Stimulated activated CD4-positive, alpha-beta T cell treated with anti-CD3 and anti-CD28 coated beads, Interleukin-2, amount 100 ng/mL, for 4 hours (primary cell): ENCODE measurements at regions not wholly inside any gene's neighbourhood (a gene's known extent, or its start where the extent isn't known, plus 50 kb on each side); places are given as distances from the start of the nearest gene placed in this dataset.

Source experiments
- DNase-seq: peaks from one replicate; pipeline ENCODE4 v3.0.0-alpha.2; 2020; ENCODE audit warnings: low read depth

GRCh38 chr3:5618170-5618569 is 430.7 kb downstream of the EDEM1 start:
- no peak for DNase-seq

- no peak for DNase-seq
Measured at GRCh38 chr3:5630406-5630805, 442.9 kb downstream of the EDEM1 start.

- no peak for DNase-seq
Measured at GRCh38 chr3:5633960-5634359, 446.5 kb downstream of the EDEM1 start.

GRCh38 chr3:5634411-5634810 is 446.9 kb downstream of the EDEM1 start:
- DNase-seq, result no peak

- no peak for DNase-seq
Measured at GRCh38 chr3:5635746-5636145, 448.2 kb downstream of the EDEM1 start.

- no peak for DNase-seq
Measured at GRCh38 chr3:5638550-5638949, 451.0 kb downstream of the EDEM1 start.

- DNase-seq, result no peak
Measured at GRCh38 chr3:5644773-5645670, 457.5 kb downstream of the EDEM1 start.

- no peak for DNase-seq
Measured at GRCh38 chr3:5645692-5646410, 458.3 kb downstream of the EDEM1 start.

GRCh38 chr3:5650303-5650702 is 462.8 kb downstream of the EDEM1 start:
- DNase-seq, result no peak

- no peak for DNase-seq
Measured at GRCh38 chr3:5651351-5651750, 463.8 kb downstream of the EDEM1 start.

GRCh38 chr3:5653426-5654143 is 466.1 kb downstream of the EDEM1 start:
- DNase-seq, result no peak

- no peak for DNase-seq
Measured at GRCh38 chr3:5657106-5657505, 469.6 kb downstream of the EDEM1 start.

GRCh38 chr3:5663601-5664000 is 476.1 kb downstream of the EDEM1 start:
- DNase-seq, result no peak

GRCh38 chr3:5666455-5666854 is 478.9 kb downstream of the EDEM1 start:
- DNase-seq, result no peak

GRCh38 chr3:5673521-5673920 is 486.0 kb downstream of the EDEM1 start:
- no peak for DNase-seq

GRCh38 chr3:5675319-5675718 is 487.8 kb downstream of the EDEM1 start:
- no peak for DNase-seq

GRCh38 chr3:5677555-5677954 is 490.0 kb downstream of the EDEM1 start:
- no peak for DNase-seq

GRCh38 chr3:5678248-5678647 is 490.7 kb downstream of the EDEM1 start:
- DNase-seq, result no peak

- DNase-seq, result no peak
Measured at GRCh38 chr3:5678844-5679243, 491.3 kb downstream of the EDEM1 start.

- no peak for DNase-seq
Measured at GRCh38 chr3:5687230-5687629, 499.7 kb downstream of the EDEM1 start.

- DNase-seq, result no peak
Measured at GRCh38 chr3:5690490-5690889, 503.0 kb downstream of the EDEM1 start.

GRCh38 chr3:5690904-5691532 is 503.5 kb downstream of the EDEM1 start:
- DNase-seq, result no peak
